ENCODE measurements at regions not wholly inside any gene's neighbourhood (a gene's known extent, or its start where the extent isn't known, plus 50 kb on each side); places are given as distances from the start of the nearest gene placed in this dataset.
"Not testable (repeated sequence)": the region's sequence is repeated elsewhere in the genome, so short reads cannot be mapped to it uniquely, and the experiment has no call there.

DNA sequence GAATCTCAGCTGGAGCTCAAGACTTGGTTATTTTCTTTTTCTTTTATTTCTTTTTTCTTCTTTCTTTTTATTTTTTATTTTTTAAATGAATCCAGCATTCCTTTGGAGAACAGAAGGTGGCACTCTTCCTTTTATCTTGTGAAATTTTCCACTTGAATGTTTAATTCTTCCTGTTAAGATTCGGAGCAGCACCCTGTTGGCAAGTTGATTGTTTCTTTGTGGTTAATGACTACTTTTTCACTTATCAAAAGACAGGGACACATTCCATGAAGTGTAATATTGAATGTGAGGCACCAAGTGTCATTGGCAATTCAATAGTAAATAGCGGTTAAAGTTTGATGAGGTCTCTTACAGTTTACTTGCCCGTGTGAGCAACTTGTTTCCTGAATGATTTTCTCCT, 240.5 kb upstream of the CHD1 start:
- H3K4me3 ChIP-seq (ENCODE audit: control insufficient read depth, low read depth, low read length): no peak overlapping the region
- DNase-seq (ENCODE audit: low read depth): no peak
- TF ChIP-seq, protein P1, sequence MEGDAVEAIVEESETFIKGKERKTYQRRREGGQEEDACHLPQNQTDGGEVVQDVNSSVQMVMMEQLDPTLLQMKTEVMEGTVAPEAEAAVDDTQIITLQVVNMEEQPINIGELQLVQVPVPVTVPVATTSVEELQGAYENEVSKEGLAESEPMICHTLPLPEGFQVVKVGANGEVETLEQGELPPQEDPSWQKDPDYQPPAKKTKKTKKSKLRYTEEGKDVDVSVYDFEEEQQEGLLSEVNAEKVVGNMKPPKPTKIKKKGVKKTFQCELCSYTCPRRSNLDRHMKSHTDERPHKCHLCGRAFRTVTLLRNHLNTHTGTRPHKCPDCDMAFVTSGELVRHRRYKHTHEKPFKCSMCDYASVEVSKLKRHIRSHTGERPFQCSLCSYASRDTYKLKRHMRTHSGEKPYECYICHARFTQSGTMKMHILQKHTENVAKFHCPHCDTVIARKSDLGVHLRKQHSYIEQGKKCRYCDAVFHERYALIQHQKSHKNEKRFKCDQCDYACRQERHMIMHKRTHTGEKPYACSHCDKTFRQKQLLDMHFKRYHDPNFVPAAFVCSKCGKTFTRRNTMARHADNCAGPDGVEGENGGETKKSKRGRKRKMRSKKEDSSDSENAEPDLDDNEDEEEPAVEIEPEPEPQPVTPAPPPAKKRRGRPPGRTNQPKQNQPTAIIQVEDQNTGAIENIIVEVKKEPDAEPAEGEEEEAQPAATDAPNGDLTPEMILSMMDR (IDR thresholded peaks at IDR 0.05; ENCODE audit: control insufficient read depth, insufficient read depth, low read depth, low read length, missing control alignments): peak; percentile 8

DNA sequence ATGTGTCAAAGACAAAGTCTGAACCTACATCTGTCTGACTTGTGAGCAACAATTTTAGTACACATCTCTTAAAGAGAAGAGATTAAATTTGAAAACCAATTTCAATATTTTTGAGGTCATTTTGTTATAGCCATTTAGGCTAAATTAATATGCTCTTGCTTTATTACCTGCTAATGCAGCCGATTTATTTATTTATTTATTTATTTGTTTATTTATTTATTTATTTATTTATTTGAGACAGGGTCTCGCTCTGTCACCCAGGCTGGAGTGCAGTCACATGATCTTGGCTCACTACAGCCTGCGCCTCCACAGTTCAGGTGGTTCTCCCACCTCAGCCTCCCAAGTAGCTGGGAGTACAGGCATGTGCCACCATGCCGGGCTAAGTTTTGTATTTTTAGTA, 232.7 kb upstream of the CHD1 start:
- not testable (repeated sequence) for DNase-seq (ENCODE audit: low read depth); H3K4me3 ChIP-seq (ENCODE audit: control insufficient read depth, low read depth, low read length)

DNA sequence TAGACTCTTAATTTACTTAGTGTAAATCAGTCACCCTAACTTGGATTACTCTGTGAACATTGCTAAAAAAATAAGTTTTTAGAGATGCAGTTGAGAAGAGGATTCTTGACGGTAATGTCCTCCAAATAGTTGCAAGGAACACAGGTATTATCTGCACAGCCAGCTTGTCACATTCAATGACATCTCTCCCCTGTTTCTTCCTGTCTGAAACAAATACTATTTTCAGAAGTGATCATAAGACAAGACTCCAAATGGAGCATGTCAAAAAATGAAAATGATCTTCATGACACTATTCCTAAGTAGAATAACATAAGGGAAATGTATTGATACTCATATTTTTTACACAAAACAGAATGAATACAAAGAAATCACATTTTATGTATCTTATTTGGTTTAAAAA, 227.9 kb upstream of the CHD1 start:
- TF ChIP-seq, protein P1 (IDR thresholded peaks at IDR 0.05; ENCODE audit: control insufficient read depth, insufficient read depth, low read depth, low read length, missing control alignments): no peak
- DNase-seq (ENCODE audit: low read depth): no peak
- H3K4me3 ChIP-seq (ENCODE audit: control insufficient read depth, low read depth, low read length): no peak overlapping the region

DNA sequence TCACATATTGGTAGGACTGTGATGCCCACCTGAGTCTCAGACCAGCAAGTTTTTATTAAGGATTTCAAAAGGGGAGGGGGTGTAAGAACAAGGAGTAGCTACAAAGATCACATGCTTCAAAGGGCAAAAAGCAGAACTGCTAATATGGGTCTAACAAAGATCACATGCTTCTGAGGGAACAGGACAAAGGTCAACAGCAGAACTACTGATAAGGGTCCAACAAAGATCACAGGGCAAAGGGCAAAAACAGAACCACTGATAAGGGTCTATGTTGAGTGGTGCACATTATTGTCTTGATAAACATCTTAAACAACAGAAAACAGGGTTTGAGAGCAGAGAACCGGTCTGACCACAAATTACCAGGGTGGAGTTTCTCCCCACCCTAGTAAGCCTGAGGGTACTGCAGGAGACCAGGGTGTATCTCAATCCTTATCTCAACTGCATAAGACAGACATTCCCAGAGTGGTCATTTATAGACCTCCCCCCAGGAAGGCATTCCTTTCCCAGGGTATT, 214.5 kb upstream of the CHD1 start:
- H3K4me3 ChIP-seq (ENCODE audit: control insufficient read depth, low read depth, low read length); DNase-seq (ENCODE audit: low read depth): not testable (repeated sequence)

DNA sequence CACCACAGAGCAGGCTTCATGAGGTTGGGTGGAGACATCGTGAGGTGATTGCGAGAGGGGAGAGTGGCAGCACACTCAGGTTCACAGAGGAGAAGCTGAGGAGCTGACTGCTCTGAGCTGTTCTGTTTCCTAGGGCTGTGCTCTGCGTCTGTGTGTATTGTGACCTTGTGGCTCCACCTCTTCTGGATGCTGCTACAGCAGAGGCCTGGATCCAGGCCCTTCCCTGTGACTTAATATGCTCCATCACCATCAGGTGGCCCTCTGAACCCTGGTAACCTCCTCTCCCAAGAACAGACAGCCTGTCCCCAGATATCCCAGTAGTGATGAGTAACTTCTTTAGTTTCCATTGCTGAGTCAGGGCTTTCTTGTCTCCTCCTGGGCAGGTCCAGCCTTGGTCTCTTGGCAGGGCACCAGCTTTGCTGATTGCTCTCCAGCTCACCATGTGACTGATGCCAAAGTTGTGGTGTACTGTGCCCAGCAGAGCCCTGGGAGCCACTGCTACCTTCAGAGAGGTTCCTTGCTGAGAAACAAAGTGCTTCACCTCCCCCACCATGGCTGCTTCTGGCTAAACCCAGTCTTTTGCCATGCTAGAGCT, 212.8 kb upstream of the CHD1 start:
- no peak overlapping the region for H3K4me3 ChIP-seq (ENCODE audit: control insufficient read depth, low read depth, low read length)
- no peak for DNase-seq (ENCODE audit: low read depth)
- TF ChIP-seq, protein P1 (IDR thresholded peaks at IDR 0.05; ENCODE audit: control insufficient read depth, insufficient read depth, low read depth, low read length, missing control alignments): no peak

DNA sequence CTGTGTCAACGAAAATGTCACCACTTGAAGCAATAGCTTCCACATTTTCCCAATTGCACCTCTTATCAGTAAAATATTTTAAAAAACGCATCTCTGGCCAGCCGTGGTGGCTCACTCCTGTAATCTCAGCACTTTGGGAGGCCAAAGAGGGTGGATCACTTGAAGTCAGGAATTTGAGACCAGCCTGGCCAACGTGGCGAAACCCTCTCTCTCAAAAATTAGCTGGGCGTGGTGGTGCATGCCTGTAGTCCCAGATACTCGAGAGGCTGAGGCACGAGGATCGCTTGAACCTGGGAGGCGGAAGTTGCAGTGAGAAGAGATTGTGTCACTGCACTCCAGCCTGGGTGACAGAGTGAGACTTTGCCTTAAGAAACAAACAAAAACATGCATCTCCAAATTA, 210.1 kb upstream of the CHD1 start:
- H3K4me3 ChIP-seq (ENCODE audit: control insufficient read depth, low read depth, low read length): no peak overlapping the region
- DNase-seq (ENCODE audit: low read depth): no peak
- TF ChIP-seq, protein P1 (IDR thresholded peaks at IDR 0.05; ENCODE audit: control insufficient read depth, insufficient read depth, low read depth, low read length, missing control alignments): no peak

DNA sequence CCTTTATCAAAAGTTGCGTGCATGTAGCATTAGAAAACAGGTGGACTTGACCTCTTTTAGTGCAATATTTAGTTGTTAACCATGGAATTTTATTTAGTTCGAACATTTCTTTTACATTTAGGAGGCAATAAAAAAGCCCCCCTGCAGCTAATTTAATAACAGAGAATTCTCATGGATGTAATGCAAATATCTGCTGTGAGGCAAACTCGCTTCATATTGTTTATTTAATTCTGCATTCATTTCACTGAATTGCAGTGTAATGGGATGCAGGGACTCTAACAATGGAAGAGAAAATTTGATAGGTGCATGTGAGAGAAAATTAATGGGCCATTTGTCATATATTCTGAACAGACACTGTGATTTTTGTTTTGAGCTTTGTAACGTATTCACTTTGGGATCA, 205.1 kb upstream of the CHD1 start:
- TF ChIP-seq, protein P1 (IDR thresholded peaks at IDR 0.05; ENCODE audit: control insufficient read depth, insufficient read depth, low read depth, low read length, missing control alignments): no peak
- DNase-seq (ENCODE audit: low read depth): no peak
- H3K4me3 ChIP-seq (ENCODE audit: control insufficient read depth, low read depth, low read length): no peak overlapping the region
